GM18858 (cell line): ENCODE measurements at regions not wholly inside any gene's neighbourhood (a gene's known extent, or its start where the extent isn't known, plus 50 kb on each side); places are given as distances from the start of the nearest gene placed in this dataset.
"Not testable (repeated sequence)": the region's sequence is repeated elsewhere in the genome, so short reads cannot be mapped to it uniquely, and the experiment has no call there.

ENCODE experiments used
- ATAC-seq: cut with Tn5 transposase; IDR thresholded peaks from one replicate; pipeline ENCODE4 v1.9.1; 2021; ENCODE audit not compliant: unreplicated experiment

GRCh38 chr7:119232091-119232490, 1007.6 kb downstream of the ANKRD7 start:
- no peak for ATAC-seq

- no peak for ATAC-seq
These were observed 1008.5 kb downstream of the ANKRD7 start for GRCh38 chr7:119233015-119233414.

GRCh38 chr7:119252962-119253361, 1020.0 kb upstream of the KCND2 start:
- ATAC-seq: no peak

- ATAC-seq: no peak
These were observed 1018.2 kb upstream of the KCND2 start for GRCh38 chr7:119254742-119255141.

- ATAC-seq: no peak
These were observed 1017.0 kb upstream of the KCND2 start for GRCh38 chr7:119256001-119256400.

- no peak for ATAC-seq
These were observed 1016.4 kb upstream of the KCND2 start for GRCh38 chr7:119256446-119257131.

GRCh38 chr7:119266790-119267189, 1006.2 kb upstream of the KCND2 start:
- ATAC-seq: not testable (repeated sequence)

- peak; percentile 96 for ATAC-seq
These were observed 1002.9 kb upstream of the KCND2 start for GRCh38 chr7:119270045-119270464.

- no peak for ATAC-seq
These were observed 1002.3 kb upstream of the KCND2 start for GRCh38 chr7:119270644-119271043.

GRCh38 chr7:119271147-119271779, 1001.7 kb upstream of the KCND2 start:
- no peak for ATAC-seq

- ATAC-seq: no peak
These were observed 991.7 kb upstream of the KCND2 start for GRCh38 chr7:119281181-119281846.

GRCh38 chr7:119283353-119283752, 989.6 kb upstream of the KCND2 start:
- ATAC-seq: no peak

GRCh38 chr7:119288416-119288815, 984.6 kb upstream of the KCND2 start:
- no peak for ATAC-seq

- not testable (repeated sequence) for ATAC-seq
These were observed 972.6 kb upstream of the KCND2 start for GRCh38 chr7:119300341-119300740.

GRCh38 chr7:119320316-119320715, 952.7 kb upstream of the KCND2 start:
- ATAC-seq: no peak

GRCh38 chr7:119329715-119330114, 943.3 kb upstream of the KCND2 start:
- no peak for ATAC-seq

- ATAC-seq: no peak
These were observed 937.6 kb upstream of the KCND2 start for GRCh38 chr7:119335405-119335804.

- no peak for ATAC-seq
These were observed 931.2 kb upstream of the KCND2 start for GRCh38 chr7:119341822-119342221.

GRCh38 chr7:119343289-119343688, 929.7 kb upstream of the KCND2 start:
- no peak for ATAC-seq

GRCh38 chr7:119344466-119344865, 928.5 kb upstream of the KCND2 start:
- ATAC-seq: no peak

GRCh38 chr7:119348491-119348890, 924.5 kb upstream of the KCND2 start:
- ATAC-seq: no peak

- no peak for ATAC-seq
These were observed 922.6 kb upstream of the KCND2 start for GRCh38 chr7:119350334-119350733.
